ENCODE measurements at regions not wholly inside any gene's neighbourhood (a gene's known extent, or its start where the extent isn't known, plus 50 kb on each side); places are given as distances from the start of the nearest gene placed in this dataset.

GRCh38 chr11:15602785-15603567 lies 488.3 kb downstream of the INSC start:
- Histone ChIP-seq H3K27me3 (no peaks in the 10 kb centered on the region), H3K9me3 (no peaks in the 10 kb centered on the region), H3K27ac (peak overlapping the region in 6 of 10 donors; percentile 0 to 42 (median 17)), H3K4me3 (peak overlapping the region in 1 of 10 donors; percentile 0), H3K4me1 (peaks cover 4 to 30% (median 16%) of the 10 kb centered on the region in 9 donors), H3K36me3 (no peaks in the 10 kb centered on the region)
- DNase-seq (peak; percentile 33 to 63), ATAC-seq (peak; percentile 56 to 90 (median 78))
- 14 to 16% methylated on average over 6 of the region's 6 CpGs for WGBS, 2 donors
- intact Hi-C loops (cut with DNase I), result no loop called here
- TF ChIP-seq CTCF (IDR thresholded peaks at IDR 0.05), result no peak

- peak; percentile 42 to 83 (median 62) for ATAC-seq
- H3K4me1 ChIP-seq, result peaks cover 4 to 30% (median 16%) of the 10 kb centered on the region in 9 donors
- peaks cover 0 to 5% (median 0%) of the 10 kb centered on the region in 11 donors for H3K9me3 ChIP-seq
- no peaks in the 10 kb centered on the region for H3K27me3 ChIP-seq
- H3K27ac ChIP-seq, result no peak overlapping the region
- H3K4me3 ChIP-seq, result no peak overlapping the region
- peak in 1 of 2 donors; percentile 30 for DNase-seq
- 65 to 79% methylated on average over 2 of the region's 2 CpGs for WGBS, 2 donors
- intact Hi-C loops (cut with DNase I), result no loop called here
- no peaks in the 10 kb centered on the region for H3K36me3 ChIP-seq
- no peak for TF ChIP-seq CTCF (IDR thresholded peaks at IDR 0.05)
Observed at GRCh38 chr11:15605094-15605493, 490.4 kb downstream of the INSC start.

DNA sequence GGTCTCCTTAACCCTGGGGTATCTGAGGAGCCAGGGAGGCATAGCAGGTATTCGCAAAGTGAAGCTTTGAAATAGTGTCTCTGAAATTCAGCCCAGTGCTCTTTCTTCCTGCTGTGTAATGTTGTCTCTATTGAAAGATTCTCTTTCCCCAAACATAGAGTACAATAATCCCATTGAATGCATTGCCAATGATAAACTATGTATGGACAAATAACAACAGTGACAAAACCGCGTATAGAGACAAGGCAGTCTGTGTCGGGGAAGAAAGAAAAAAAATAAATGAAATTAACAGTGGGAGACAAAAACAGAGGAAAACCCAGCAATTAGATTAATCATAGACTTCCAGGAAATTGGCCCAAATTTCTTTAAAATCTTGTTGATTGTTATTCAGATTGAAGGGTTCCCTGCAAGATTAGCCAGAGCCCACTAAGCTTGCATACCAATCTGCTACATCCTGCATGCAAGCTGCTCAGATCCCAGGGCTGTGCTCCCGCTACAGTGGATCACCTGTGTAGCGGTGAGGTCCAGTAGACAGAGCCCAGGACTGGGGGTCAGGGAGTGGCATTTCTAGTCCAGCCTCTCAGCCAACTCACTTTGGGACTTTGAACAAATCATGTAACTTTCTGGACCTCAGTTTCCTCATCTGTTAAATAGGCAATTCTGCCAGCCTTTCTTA lies 492.8 kb downstream of the INSC start:
- Histone ChIP-seq H3K4me1 (peaks cover 3 to 25% (median 12%) of the 10 kb centered on the region in 9 donors), H3K27me3 (no peaks in the 10 kb centered on the region), H3K36me3 (no peaks in the 10 kb centered on the region), H3K27ac (no peak overlapping the region), H3K9me3 (peaks cover 0 to 5% (median 0%) of the 10 kb centered on the region in 11 donors), H3K4me3 (no peak overlapping the region)
- intact Hi-C loops (cut with DNase I), result no loop called here
- no peak for TF ChIP-seq CTCF (IDR thresholded peaks at IDR 0.05)
- no peak for ATAC-seq
- DNase-seq, result no peak
- WGBS, 2 donors, result 91 to 92% methylated on average over 6 of the region's 6 CpGs

DNA sequence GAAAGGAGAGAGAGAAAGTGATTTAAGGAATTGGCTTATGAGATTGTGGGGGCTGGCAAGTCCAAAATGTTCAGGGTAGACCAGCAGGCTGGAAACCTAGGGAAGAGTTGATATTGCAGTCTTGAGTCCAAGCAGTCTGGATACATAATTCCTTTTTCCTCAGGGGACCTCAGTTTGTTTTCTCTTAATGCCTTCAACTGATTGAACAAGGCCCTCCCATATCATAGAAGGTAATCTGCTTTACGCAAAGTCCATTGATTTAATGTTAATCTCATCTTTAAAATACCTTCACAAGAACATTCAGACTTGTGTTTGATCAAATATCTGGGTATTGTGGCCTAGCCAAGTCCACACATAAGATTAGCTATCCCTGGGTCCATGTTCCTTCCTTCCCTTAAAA lies 494.7 kb downstream of the INSC start:
- Histone ChIP-seq H3K27ac (no peak overlapping the region), H3K36me3 (no peaks in the 10 kb centered on the region), H3K4me3 (no peak overlapping the region), H3K27me3 (no peaks in the 10 kb centered on the region), H3K9me3 (peaks cover 0 to 5% (median 0%) of the 10 kb centered on the region in 11 donors), H3K4me1 (peaks cover 0 to 25% (median 11%) of the 10 kb centered on the region in 9 donors)
- ATAC-seq (no peak), DNase-seq (no peak)
- WGBS, 2 donors, result 98 to 100% methylated on average over 1 of the region's 1 CpG
- intact Hi-C loops (cut with DNase I), result no loop called here
- no peak for TF ChIP-seq CTCF (IDR thresholded peaks at IDR 0.05)

All from heart right ventricle (tissue), 16 donors.